Progenitor cell of endocrine pancreas (in vitro differentiated cells): ENCODE measurements at regions not wholly inside any gene's neighbourhood (a gene's known extent, or its start where the extent isn't known, plus 50 kb on each side); places are given as distances from the start of the nearest gene placed in this dataset.
A peak's percentile ranks its signal among the peaks of the same experiment; 100 is the strongest.

Experiments
- DNase-seq: peaks from one replicate; pipeline ENCODE4 v3.0.0; 2021; ENCODE audit warnings: low spot score; ENCODE audit not compliant: unreplicated experiment
- H3K27ac Mint-ChIP-seq: 2 replicates; pipeline ENCODE4 v1.8.0; 2021; ENCODE audit warnings: mild to moderate bottlenecking, moderate library complexity, mixed read lengths
- H3K27me3 Mint-ChIP-seq: 2 replicates; pipeline ENCODE4 v1.8.0; 2021; ENCODE audit warnings: mixed read lengths
- H3K36me3 Mint-ChIP-seq: 2 replicates; pipeline ENCODE4 v1.8.0; 2022; ENCODE audit warnings: mixed read lengths; ENCODE audit not compliant: insufficient read depth
- H3K4me1 Mint-ChIP-seq: 2 replicates; pipeline ENCODE4 v1.8.0; 2021; ENCODE audit warnings: low read depth, mixed read lengths
- H3K4me3 Mint-ChIP-seq: 2 replicates; pipeline ENCODE4 v1.8.0; 2021; ENCODE audit warnings: low read depth, mild to moderate bottlenecking, moderate library complexity, mixed read lengths
- H3K9me3 Mint-ChIP-seq: 2 replicates; pipeline ENCODE4 v1.8.0; 2021; ENCODE audit warnings: low read depth, mixed read lengths
- CTCF ChIP-seq: fragments of 200-600 bp; sonication (generic); IDR thresholded peaks from one replicate; pipeline ENCODE4 v1.5.0; 2021; ENCODE audit warnings: antibody characterized with exemption, mild to moderate bottlenecking; ENCODE audit not compliant: unreplicated experiment

- H3K9me3 Mint-ChIP-seq, result peaks cover 22% of the 10 kb centered on the region
- H3K4me1 Mint-ChIP-seq, result no peaks in the 10 kb centered on the region
- no peak for DNase-seq
- H3K4me3 Mint-ChIP-seq, result no peak overlapping the region
- H3K27ac Mint-ChIP-seq, result no peak overlapping the region
- no peak for TF ChIP-seq CTCF
- H3K27me3 Mint-ChIP-seq, result peaks cover 37% of the 10 kb centered on the region
- H3K36me3 Mint-ChIP-seq, result no peaks in the 10 kb centered on the region
These were observed 1522.2 kb downstream of the TBC1D22A start for GRCh38 chr22:48284671-48285070.

- TF ChIP-seq CTCF, result no peak
- H3K4me3 Mint-ChIP-seq, result no peak overlapping the region
- no peak for DNase-seq
- H3K4me1 Mint-ChIP-seq, result peaks cover 9% of the 10 kb centered on the region
- peaks cover 33% of the 10 kb centered on the region for H3K27me3 Mint-ChIP-seq
- H3K27ac Mint-ChIP-seq, result no peak overlapping the region
- H3K9me3 Mint-ChIP-seq, result peaks cover 22% of the 10 kb centered on the region
- H3K36me3 Mint-ChIP-seq, result no peaks in the 10 kb centered on the region
These were observed 1520.4 kb downstream of the TBC1D22A start for GRCh38 chr22:48282804-48283203.

- no peak for TF ChIP-seq CTCF
- H3K27me3 Mint-ChIP-seq, result peaks cover 30% of the 10 kb centered on the region
- no peaks in the 10 kb centered on the region for H3K36me3 Mint-ChIP-seq
- H3K27ac Mint-ChIP-seq, result no peak overlapping the region
- H3K9me3 Mint-ChIP-seq, result peaks cover 19% of the 10 kb centered on the region
- peaks cover 11% of the 10 kb centered on the region for H3K4me1 Mint-ChIP-seq
- no peak for DNase-seq
- no peak overlapping the region for H3K4me3 Mint-ChIP-seq
These were observed 1517.0 kb downstream of the TBC1D22A start for GRCh38 chr22:48279461-48279756.

- peaks cover 36% of the 10 kb centered on the region for H3K27me3 Mint-ChIP-seq
- peak overlapping the region; percentile 18 for H3K27ac Mint-ChIP-seq
- no peak for TF ChIP-seq CTCF
- H3K4me1 Mint-ChIP-seq, result peaks cover 11% of the 10 kb centered on the region
- peaks cover 13% of the 10 kb centered on the region for H3K9me3 Mint-ChIP-seq
- DNase-seq, result no peak
- H3K36me3 Mint-ChIP-seq, result no peaks in the 10 kb centered on the region
- H3K4me3 Mint-ChIP-seq, result no peak overlapping the region
These were observed 1516.4 kb downstream of the TBC1D22A start for GRCh38 chr22:48278620-48279460.

- H3K27me3 Mint-ChIP-seq, result peaks cover 34% of the 10 kb centered on the region
- H3K4me3 Mint-ChIP-seq, result no peak overlapping the region
- no peak for DNase-seq
These were observed 1515.6 kb downstream of the TBC1D22A start for GRCh38 chr22:48277868-48278581.

More at GRCh38 chr22:48277868-48278581, 1515.6 kb downstream of the TBC1D22A start:
- H3K27ac Mint-ChIP-seq, result no peak overlapping the region
- TF ChIP-seq CTCF, result no peak
- peaks cover 11% of the 10 kb centered on the region for H3K4me1 Mint-ChIP-seq
- peaks cover 7% of the 10 kb centered on the region for H3K9me3 Mint-ChIP-seq
- H3K36me3 Mint-ChIP-seq, result no peaks in the 10 kb centered on the region
